ENCODE measurements at regions not wholly inside any gene's neighbourhood (a gene's known extent, or its start where the extent isn't known, plus 50 kb on each side); places are given as distances from the start of the nearest gene placed in this dataset.
"Not testable (repeated sequence)": the region's sequence is repeated elsewhere in the genome, so short reads cannot be mapped to it uniquely, and the experiment has no call there.

GRCh38 chr13:80817979-80818378 is 477.1 kb upstream of the SPRY2 start:
- H3K4me3 ChIP-seq (ENCODE audit: low read depth, low read length): no peak overlapping the region
- no peak for TF ChIP-seq CTCF (IDR thresholded peaks at IDR 0.05; ENCODE audit: low read depth, low read length)

GRCh38 chr13:80814541-80814940 is 473.6 kb upstream of the SPRY2 start:
- no peak for TF ChIP-seq CTCF (IDR thresholded peaks at IDR 0.05; ENCODE audit: low read depth, low read length)
- no peak overlapping the region for H3K4me3 ChIP-seq (ENCODE audit: low read depth, low read length)

- not testable (repeated sequence) for H3K4me3 ChIP-seq (ENCODE audit: low read depth, low read length)
Observed at GRCh38 chr13:80810294-80810693, 469.4 kb upstream of the SPRY2 start.

DNA sequence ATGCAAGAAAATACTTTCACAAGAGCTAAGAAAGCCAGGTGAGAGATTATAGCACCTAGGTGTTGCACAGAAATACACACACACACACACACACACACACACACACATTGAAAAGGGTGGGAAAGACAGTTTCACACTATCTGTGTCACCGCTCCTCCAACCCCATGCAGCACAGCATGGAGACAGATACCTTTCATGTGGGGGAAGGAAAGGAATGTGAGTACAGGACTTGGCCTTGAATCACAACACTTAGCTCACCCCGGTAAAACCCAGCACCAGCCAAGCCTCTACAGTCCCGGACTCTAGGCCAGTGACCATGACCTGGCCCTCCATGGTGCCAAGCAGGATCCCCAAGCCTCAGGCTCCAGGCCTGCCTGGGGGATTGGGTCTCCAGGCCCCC is 462.0 kb upstream of the SPRY2 start:
- no peak for TF ChIP-seq CTCF (IDR thresholded peaks at IDR 0.05; ENCODE audit: low read depth, low read length)
- H3K4me3 ChIP-seq (ENCODE audit: low read depth, low read length): no peak overlapping the region

GRCh38 chr13:80798576-80799133 is 457.7 kb upstream of the SPRY2 start:
- H3K4me3 ChIP-seq (ENCODE audit: low read depth, low read length): no peak overlapping the region
- no peak for TF ChIP-seq CTCF (IDR thresholded peaks at IDR 0.05; ENCODE audit: low read depth, low read length)

- TF ChIP-seq CTCF (IDR thresholded peaks at IDR 0.05; ENCODE audit: low read depth, low read length): no peak
- no peak overlapping the region for H3K4me3 ChIP-seq (ENCODE audit: low read depth, low read length)
Observed at GRCh38 chr13:80787604-80788003, 446.7 kb upstream of the SPRY2 start.

DNA sequence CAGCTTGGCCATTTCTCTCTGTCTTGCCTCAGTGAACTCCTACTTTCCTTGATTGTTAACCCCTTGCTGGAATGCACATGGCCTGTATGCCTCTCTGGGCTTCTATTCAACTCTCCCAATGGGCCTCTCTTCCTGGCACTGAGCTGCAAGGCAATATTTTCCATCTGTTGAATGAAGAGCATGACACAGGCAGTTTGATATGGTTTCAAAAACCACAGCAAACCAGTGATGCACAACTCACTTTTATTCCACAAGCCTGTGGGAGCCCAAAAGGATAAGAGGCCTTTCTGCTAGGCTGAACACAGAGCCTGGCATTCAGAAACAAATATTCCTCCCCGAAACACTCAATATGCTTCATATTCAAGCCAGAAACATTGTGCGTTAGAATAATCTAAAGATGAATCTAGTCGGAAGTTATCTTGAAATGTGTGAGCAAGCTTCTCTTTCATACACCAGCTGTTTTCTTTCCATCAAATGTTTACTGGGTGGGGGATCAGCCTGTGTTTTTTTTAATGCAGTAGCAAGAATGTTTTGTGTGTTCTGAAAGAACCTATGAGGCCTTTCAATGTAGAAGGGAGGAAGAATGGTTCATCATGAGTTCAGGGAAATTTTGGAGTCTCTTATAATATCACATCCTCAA is 443.1 kb upstream of the SPRY2 start:
- TF ChIP-seq CTCF (IDR thresholded peaks at IDR 0.05; ENCODE audit: low read depth, low read length): no peak

DNA sequence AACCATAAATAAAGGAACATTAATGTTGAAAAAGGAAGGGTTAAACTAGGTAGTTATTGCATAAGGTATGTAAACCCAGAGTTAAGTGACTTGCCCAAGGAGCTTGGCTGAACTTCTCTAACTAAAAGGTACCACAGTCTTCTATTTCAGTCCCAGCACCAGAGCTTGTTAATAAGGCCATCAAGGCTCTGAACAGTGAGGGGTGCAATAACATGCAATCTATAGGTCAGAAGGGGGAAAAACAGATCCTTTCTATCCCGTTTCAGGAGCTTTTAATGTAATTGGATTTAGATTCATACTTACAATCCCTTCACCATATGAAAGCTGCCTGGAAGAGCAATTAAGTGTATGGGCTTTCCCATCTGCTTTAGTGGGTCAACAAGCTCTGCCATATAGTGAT is 441.5 kb upstream of the SPRY2 start:
- H3K4me3 ChIP-seq (ENCODE audit: low read depth, low read length): no peak overlapping the region
- TF ChIP-seq CTCF (IDR thresholded peaks at IDR 0.05; ENCODE audit: low read depth, low read length): no peak

More for the DNA sequence above, 443.1 kb upstream of the SPRY2 start:
- no peak overlapping the region for H3K4me3 ChIP-seq (ENCODE audit: low read depth, low read length)

Data from WI38 (cell line).